ENCODE measurements at regions not wholly inside any gene's neighbourhood (a gene's known extent, or its start where the extent isn't known, plus 50 kb on each side); places are given as distances from the start of the nearest gene placed in this dataset.

DNA sequence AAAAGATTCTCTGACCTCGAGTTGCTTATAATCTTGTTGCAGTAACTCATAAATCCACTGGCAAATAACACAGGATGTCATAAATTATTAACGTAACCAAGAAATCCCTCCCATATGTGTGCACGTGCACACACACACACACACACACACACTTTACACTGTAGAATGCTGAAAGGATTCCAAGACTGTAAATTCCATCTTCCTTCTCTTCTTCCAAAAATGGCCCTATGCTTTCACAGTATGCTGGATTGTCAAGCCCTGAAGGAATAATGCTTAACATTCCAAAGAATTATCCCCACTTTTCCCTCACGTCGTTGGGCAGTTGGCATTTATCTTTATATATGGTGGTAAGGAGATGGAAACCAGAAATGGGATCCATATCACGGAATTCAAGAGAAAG is 117.5 kb upstream of the CRIM1 start:
- Histone ChIP-seq H3K27me3 (ENCODE audit: insufficient read depth, low read length) (peaks cover 75% of the 10 kb centered on the region), H3K27ac (ENCODE audit: low read depth, low read length) (no peak overlapping the region), H3K4me3 (ENCODE audit: low read depth, low read length) (no peak overlapping the region), H2AFZ (ENCODE audit: low read length, unreplicated experiment) (no peak overlapping the region), H3K4me1 (ENCODE audit: control insufficient read depth, insufficient read depth, low read length, unreplicated experiment) (no peaks in the 10 kb centered on the region), H3K36me3 (ENCODE audit: insufficient read depth, low read length) (no peaks in the 10 kb centered on the region), H3K79me2 (ENCODE audit: control insufficient read depth, insufficient read depth, low read length, unreplicated experiment) (no peaks in the 10 kb centered on the region)

DNA sequence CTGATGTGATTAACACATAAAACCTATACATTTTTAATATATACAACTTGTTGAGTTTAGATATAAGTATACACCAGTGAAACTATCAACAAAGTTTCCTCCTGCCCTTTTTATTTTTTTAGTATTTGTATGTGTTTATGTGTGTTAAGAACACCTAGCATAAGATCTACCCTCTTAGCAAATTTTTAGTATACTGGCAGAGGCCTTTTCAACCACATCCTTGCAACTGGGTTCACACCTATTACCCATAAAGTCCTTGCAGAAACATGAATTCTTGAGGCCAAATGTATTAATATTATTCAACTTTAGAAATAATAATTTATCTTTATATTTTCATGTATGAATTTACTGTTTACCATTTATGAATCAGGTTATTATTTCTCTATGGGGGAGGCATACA is 119.7 kb upstream of the CRIM1 start:
- Histone ChIP-seq H3K4me3 (ENCODE audit: low read depth, low read length) (no peak overlapping the region), H3K36me3 (ENCODE audit: insufficient read depth, low read length) (no peaks in the 10 kb centered on the region), H3K27ac (ENCODE audit: low read depth, low read length) (no peak overlapping the region), H3K79me2 (ENCODE audit: control insufficient read depth, insufficient read depth, low read length, unreplicated experiment) (no peaks in the 10 kb centered on the region), H2AFZ (ENCODE audit: low read length, unreplicated experiment) (no peak overlapping the region), H3K27me3 (ENCODE audit: insufficient read depth, low read length) (peaks cover 69% of the 10 kb centered on the region), H3K4me1 (ENCODE audit: control insufficient read depth, insufficient read depth, low read length, unreplicated experiment) (no peaks in the 10 kb centered on the region)

- Histone ChIP-seq H3K4me3 (ENCODE audit: low read depth, low read length) (no peak overlapping the region), H3K27ac (ENCODE audit: low read depth, low read length) (no peak overlapping the region), H2AFZ (ENCODE audit: low read length, unreplicated experiment) (no peak overlapping the region), H3K4me1 (ENCODE audit: control insufficient read depth, insufficient read depth, low read length, unreplicated experiment) (no peaks in the 10 kb centered on the region), H3K79me2 (ENCODE audit: control insufficient read depth, insufficient read depth, low read length, unreplicated experiment) (no peaks in the 10 kb centered on the region), H3K27me3 (ENCODE audit: insufficient read depth, low read length) (peaks cover 66% of the 10 kb centered on the region), H3K36me3 (ENCODE audit: insufficient read depth, low read length) (no peaks in the 10 kb centered on the region)
These were observed 120.2 kb upstream of the CRIM1 start for GRCh38 chr2:36235426-36235825.

- Histone ChIP-seq H2AFZ (ENCODE audit: low read length, unreplicated experiment) (no peak overlapping the region), H3K27ac (ENCODE audit: low read depth, low read length) (no peak overlapping the region), H3K4me3 (ENCODE audit: low read depth, low read length) (no peak overlapping the region), H3K36me3 (ENCODE audit: insufficient read depth, low read length) (no peaks in the 10 kb centered on the region), H3K27me3 (ENCODE audit: insufficient read depth, low read length) (peaks cover 53% of the 10 kb centered on the region), H3K79me2 (ENCODE audit: control insufficient read depth, insufficient read depth, low read length, unreplicated experiment) (no peaks in the 10 kb centered on the region), H3K4me1 (ENCODE audit: control insufficient read depth, insufficient read depth, low read length, unreplicated experiment) (no peaks in the 10 kb centered on the region)
These were observed 132.3 kb upstream of the CRIM1 start for GRCh38 chr2:36223259-36223658.

DNA sequence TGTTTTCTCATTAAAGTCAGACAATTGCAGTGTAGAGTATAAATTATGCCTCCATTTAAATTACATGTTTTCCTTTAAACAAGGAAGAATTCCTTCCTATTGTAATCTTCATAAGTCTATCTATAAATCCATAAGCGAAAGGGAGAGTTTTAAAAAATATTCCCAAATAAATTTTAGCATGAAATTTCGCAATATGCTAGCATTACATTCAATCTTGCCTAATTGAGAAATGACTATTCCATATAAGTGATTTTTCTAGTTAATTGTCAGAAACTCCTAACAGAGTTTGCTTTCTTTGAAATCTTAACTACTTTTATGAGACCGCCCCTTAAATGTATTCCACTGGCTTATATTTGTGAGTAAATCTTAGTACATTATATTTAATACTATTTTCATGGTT is 133.1 kb upstream of the CRIM1 start:
- Histone ChIP-seq H2AFZ (ENCODE audit: low read length, unreplicated experiment) (no peak overlapping the region), H3K4me1 (ENCODE audit: control insufficient read depth, insufficient read depth, low read length, unreplicated experiment) (no peaks in the 10 kb centered on the region), H3K36me3 (ENCODE audit: insufficient read depth, low read length) (no peaks in the 10 kb centered on the region), H3K4me3 (ENCODE audit: low read depth, low read length) (no peak overlapping the region), H3K27ac (ENCODE audit: low read depth, low read length) (no peak overlapping the region), H3K79me2 (ENCODE audit: control insufficient read depth, insufficient read depth, low read length, unreplicated experiment) (no peaks in the 10 kb centered on the region), H3K27me3 (ENCODE audit: insufficient read depth, low read length) (peaks cover 46% of the 10 kb centered on the region)

DNA sequence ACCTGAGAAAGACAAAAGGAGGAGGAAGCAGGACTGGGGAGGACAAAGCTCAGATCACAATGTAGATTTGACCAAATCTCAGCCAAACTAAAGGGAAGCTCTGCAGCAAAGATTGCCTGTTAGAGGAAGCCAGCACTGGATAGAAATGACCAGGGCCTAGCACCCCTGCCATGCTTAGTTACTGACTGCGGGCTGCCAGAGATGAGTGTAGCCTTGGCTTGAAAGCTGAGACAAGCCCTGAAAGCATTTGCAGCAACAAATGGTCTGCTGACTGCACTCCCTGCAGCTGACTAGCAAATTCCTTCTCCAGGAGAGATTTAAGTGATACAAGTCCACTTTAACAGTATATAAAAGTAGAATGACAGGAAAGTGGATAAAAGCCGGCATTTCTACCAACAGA is 140.9 kb upstream of the CRIM1 start:
- H3K4me3 ChIP-seq (ENCODE audit: low read depth, low read length), result no peak overlapping the region
- no peaks in the 10 kb centered on the region for H3K4me1 ChIP-seq (ENCODE audit: control insufficient read depth, insufficient read depth, low read length, unreplicated experiment)
- H3K27me3 ChIP-seq (ENCODE audit: insufficient read depth, low read length), result peaks cover 21% of the 10 kb centered on the region; the same call in 1 of the 2 replicates
- H2AFZ ChIP-seq (ENCODE audit: low read length, unreplicated experiment), result no peak overlapping the region
- H3K27ac ChIP-seq (ENCODE audit: low read depth, low read length), result no peak overlapping the region
- no peaks in the 10 kb centered on the region for H3K79me2 ChIP-seq (ENCODE audit: control insufficient read depth, insufficient read depth, low read length, unreplicated experiment)
- H3K36me3 ChIP-seq (ENCODE audit: insufficient read depth, low read length), result no peaks in the 10 kb centered on the region

- Histone ChIP-seq H3K79me2 (ENCODE audit: control insufficient read depth, insufficient read depth, low read length, unreplicated experiment) (no peaks in the 10 kb centered on the region), H3K4me1 (ENCODE audit: control insufficient read depth, insufficient read depth, low read length, unreplicated experiment) (no peaks in the 10 kb centered on the region), H3K27ac (ENCODE audit: low read depth, low read length) (no peak overlapping the region), H3K27me3 (ENCODE audit: insufficient read depth, low read length) (peaks cover 11% of the 10 kb centered on the region; the same call in 1 of the 2 replicates), H2AFZ (ENCODE audit: low read length, unreplicated experiment) (no peak overlapping the region), H3K4me3 (ENCODE audit: low read depth, low read length) (no peak overlapping the region), H3K36me3 (ENCODE audit: insufficient read depth, low read length) (no peaks in the 10 kb centered on the region)
These were observed 152.2 kb upstream of the CRIM1 start for GRCh38 chr2:36203366-36203765.

DNA sequence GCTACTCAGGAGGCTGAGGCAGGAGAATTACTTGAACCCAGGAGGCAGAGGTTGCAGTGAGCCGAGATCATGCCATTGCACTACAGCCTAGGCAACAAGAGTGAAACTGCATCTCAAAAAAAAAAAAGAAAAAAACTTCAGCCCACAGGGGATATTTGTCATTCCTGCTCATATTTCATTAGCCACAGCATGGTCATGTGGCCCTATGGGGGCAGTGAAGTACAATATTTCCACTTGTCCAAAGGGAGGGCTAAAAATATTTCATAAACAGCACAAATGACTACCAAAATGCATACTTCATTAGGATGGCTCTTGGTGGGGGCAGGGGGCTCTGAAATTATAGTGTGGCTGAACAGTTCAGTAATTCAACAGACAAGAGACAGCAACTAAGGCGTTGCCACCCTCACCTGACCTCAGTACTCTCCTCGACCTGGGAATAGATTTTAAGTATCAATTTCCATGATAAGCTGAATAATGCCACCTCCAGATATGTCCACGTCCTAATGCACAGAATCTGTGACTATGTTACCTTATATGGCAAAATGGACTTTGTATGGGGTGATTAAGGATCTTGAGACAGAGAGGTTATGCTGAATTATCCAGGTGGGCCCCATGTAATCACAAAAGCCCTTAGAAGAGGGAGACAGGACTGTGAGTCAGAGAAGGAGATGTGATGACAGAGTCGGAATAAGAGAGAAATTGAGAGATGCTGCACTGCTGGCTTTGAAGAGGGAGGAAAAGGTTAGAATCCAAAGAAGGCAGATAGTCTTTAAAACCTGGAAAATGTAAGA is 158.2 kb upstream of the CRIM1 start:
- no peaks in the 10 kb centered on the region for H3K79me2 ChIP-seq (ENCODE audit: control insufficient read depth, insufficient read depth, low read length, unreplicated experiment)
- H3K36me3 ChIP-seq (ENCODE audit: insufficient read depth, low read length), result no peaks in the 10 kb centered on the region
- no peaks in the 10 kb centered on the region for H3K4me1 ChIP-seq (ENCODE audit: control insufficient read depth, insufficient read depth, low read length, unreplicated experiment)
- H3K27ac ChIP-seq (ENCODE audit: low read depth, low read length), result no peak overlapping the region
- no peak overlapping the region for H3K4me3 ChIP-seq (ENCODE audit: low read depth, low read length)
- no peak overlapping the region for H2AFZ ChIP-seq (ENCODE audit: low read length, unreplicated experiment)
- H3K27me3 ChIP-seq (ENCODE audit: insufficient read depth, low read length), result peaks cover 32% of the 10 kb centered on the region

GRCh38 chr2:36193680-36194079 is 161.9 kb upstream of the CRIM1 start:
- H3K27me3 ChIP-seq (ENCODE audit: insufficient read depth, low read length), result peaks cover 32% of the 10 kb centered on the region
- no peak overlapping the region for H2AFZ ChIP-seq (ENCODE audit: low read length, unreplicated experiment)
- no peaks in the 10 kb centered on the region for H3K79me2 ChIP-seq (ENCODE audit: control insufficient read depth, insufficient read depth, low read length, unreplicated experiment)
- H3K36me3 ChIP-seq (ENCODE audit: insufficient read depth, low read length), result no peaks in the 10 kb centered on the region
- H3K4me3 ChIP-seq (ENCODE audit: low read depth, low read length), result no peak overlapping the region
- no peak overlapping the region for H3K27ac ChIP-seq (ENCODE audit: low read depth, low read length)
- H3K4me1 ChIP-seq (ENCODE audit: control insufficient read depth, insufficient read depth, low read length, unreplicated experiment), result no peaks in the 10 kb centered on the region

- Histone ChIP-seq H3K36me3 (ENCODE audit: insufficient read depth, low read length) (no peaks in the 10 kb centered on the region), H3K4me1 (ENCODE audit: control insufficient read depth, insufficient read depth, low read length, unreplicated experiment) (no peaks in the 10 kb centered on the region), H2AFZ (ENCODE audit: low read length, unreplicated experiment) (no peak overlapping the region), H3K27ac (ENCODE audit: low read depth, low read length) (no peak overlapping the region), H3K79me2 (ENCODE audit: control insufficient read depth, insufficient read depth, low read length, unreplicated experiment) (no peaks in the 10 kb centered on the region), H3K4me3 (ENCODE audit: low read depth, low read length) (no peak overlapping the region), H3K27me3 (ENCODE audit: insufficient read depth, low read length) (peaks cover 28% of the 10 kb centered on the region)
These were observed 162.6 kb upstream of the CRIM1 start for GRCh38 chr2:36192983-36193382.

GRCh38 chr2:36190097-36190496 is 165.5 kb upstream of the CRIM1 start:
- Histone ChIP-seq H3K36me3 (ENCODE audit: insufficient read depth, low read length) (no peaks in the 10 kb centered on the region), H3K27me3 (ENCODE audit: insufficient read depth, low read length) (peaks cover 5% of the 10 kb centered on the region; the same call in 1 of the 2 replicates), H2AFZ (ENCODE audit: low read length, unreplicated experiment) (no peak overlapping the region), H3K4me3 (ENCODE audit: low read depth, low read length) (no peak overlapping the region), H3K27ac (ENCODE audit: low read depth, low read length) (no peak overlapping the region), H3K4me1 (ENCODE audit: control insufficient read depth, insufficient read depth, low read length, unreplicated experiment) (no peaks in the 10 kb centered on the region), H3K79me2 (ENCODE audit: control insufficient read depth, insufficient read depth, low read length, unreplicated experiment) (no peaks in the 10 kb centered on the region)
